BLaER1 (cell line): ENCODE measurements at regions not wholly inside any gene's neighbourhood (a gene's known extent, or its start where the extent isn't known, plus 50 kb on each side); places are given as distances from the start of the nearest gene placed in this dataset.

ENCODE experiments used
- H3K27ac ChIP-seq: shearing (Covaris generic); formaldehyde crosslinking; 2 replicates; pipeline ENCODE4 v1.8.1; 2022
- H3K27me3 ChIP-seq: shearing (Covaris generic); formaldehyde crosslinking; 2 replicates; pipeline ENCODE4 v1.8.1; 2022
- H3K36me3 ChIP-seq: shearing (Covaris generic); formaldehyde crosslinking; 2 replicates; pipeline ENCODE4 v1.8.1; 2022
- H3K4me1 ChIP-seq: shearing (Covaris generic); formaldehyde crosslinking; 2 replicates; pipeline ENCODE4 v1.8.1; 2022
- H3K4me2 ChIP-seq: shearing (Covaris generic); formaldehyde crosslinking; 2 replicates; pipeline ENCODE4 v1.8.1; 2022
- H3K4me3 ChIP-seq: shearing (Covaris generic); formaldehyde crosslinking; 2 replicates; pipeline ENCODE4 v1.8.1; 2022
- H3K9ac ChIP-seq: shearing (Covaris generic); formaldehyde crosslinking; 2 replicates; pipeline ENCODE4 v1.8.1; 2022
- H3K9me3 ChIP-seq: shearing (Covaris generic); formaldehyde crosslinking; 2 replicates; pipeline ENCODE4 v1.8.1; 2022
- H4K20me1 ChIP-seq: shearing (Covaris generic); formaldehyde crosslinking; 2 replicates; pipeline ENCODE4 v1.8.1; 2022
- Cebpa-rat ChIP-seq: shearing (Covaris generic); IDR thresholded peaks from 2 replicates; pipeline ENCODE4 v1.8.1; 2022

DNA sequence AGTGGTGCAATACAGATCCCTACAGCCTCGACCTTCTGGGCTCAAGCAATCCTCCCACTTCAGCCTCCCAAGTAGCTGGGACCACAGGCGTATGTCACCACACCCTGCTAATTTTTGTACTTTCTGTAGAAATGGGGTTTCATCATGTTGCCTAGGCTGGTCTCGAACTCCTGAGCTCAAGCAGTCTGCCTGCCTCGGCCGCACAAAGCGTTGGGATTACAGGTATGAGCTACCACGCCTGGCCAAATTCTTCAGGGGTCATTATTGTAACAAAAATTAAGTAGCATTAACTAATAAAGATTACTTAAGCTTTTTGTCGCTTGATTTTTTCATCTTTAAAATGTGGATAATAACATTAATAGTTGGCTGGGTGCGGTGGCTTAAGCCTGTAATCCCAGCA lies 195.3 kb upstream of the IER5L start:
- Histone ChIP-seq H3K36me3 (no peaks in the 10 kb centered on the region), H3K27me3 (peaks cover 15% of the 10 kb centered on the region), H4K20me1 (no peaks in the 10 kb centered on the region), H3K4me3 (no peak overlapping the region), H3K9ac (no peak overlapping the region), H3K9me3 (peaks cover 37% of the 10 kb centered on the region), H3K27ac (no peak overlapping the region), H3K4me2 (no peak overlapping the region), H3K4me1 (peaks cover 14% of the 10 kb centered on the region)
- TF ChIP-seq Cebpa-rat = no peak

GRCh38 chr9:129370770-129371169 lies 192.7 kb upstream of the IER5L start:
- H3K9ac ChIP-seq = no peak overlapping the region
- H3K36me3 ChIP-seq = no peaks in the 10 kb centered on the region
- no peaks in the 10 kb centered on the region for H4K20me1 ChIP-seq
- no peaks in the 10 kb centered on the region for H3K27me3 ChIP-seq
- no peak overlapping the region for H3K4me2 ChIP-seq
- TF ChIP-seq Cebpa-rat = no peak
- no peak overlapping the region for H3K27ac ChIP-seq
- H3K4me1 ChIP-seq = peaks cover 17% of the 10 kb centered on the region
- no peak overlapping the region for H3K4me3 ChIP-seq
- peaks cover 37% of the 10 kb centered on the region for H3K9me3 ChIP-seq

DNA sequence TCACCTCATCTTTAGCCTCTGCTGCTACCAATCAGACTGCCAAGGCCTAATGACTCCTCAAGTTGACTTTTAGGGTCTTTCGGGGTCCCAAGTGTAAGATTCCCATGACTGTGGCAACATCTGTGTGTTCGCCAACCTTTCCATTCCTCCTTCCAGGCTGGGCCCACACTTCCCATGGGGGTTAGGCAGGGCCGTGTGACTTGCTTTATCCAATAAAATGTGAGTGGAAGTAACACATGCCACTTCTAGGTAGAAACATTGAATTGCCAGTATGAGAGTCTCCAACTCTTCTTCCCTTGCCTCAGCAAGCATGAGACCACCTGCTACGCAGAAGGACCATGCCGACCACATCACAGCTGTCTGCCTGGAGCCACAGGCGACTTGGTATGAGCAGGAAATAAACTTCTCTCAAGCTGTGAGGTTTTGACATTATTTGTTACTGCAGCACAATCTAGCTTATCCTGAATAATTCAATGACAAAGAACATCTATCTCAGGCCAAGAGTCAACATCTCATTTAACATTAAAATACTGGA lies 190.4 kb upstream of the IER5L start:
- TF ChIP-seq Cebpa-rat = no peak
- no peaks in the 10 kb centered on the region for H4K20me1 ChIP-seq
- no peaks in the 10 kb centered on the region for H3K27me3 ChIP-seq
- no peak overlapping the region for H3K4me3 ChIP-seq
- H3K4me2 ChIP-seq = peak overlapping the region; percentile 37
- H3K4me1 ChIP-seq = peaks cover 40% of the 10 kb centered on the region
- H3K27ac ChIP-seq = no peak overlapping the region
- no peaks in the 10 kb centered on the region for H3K36me3 ChIP-seq
- peaks cover 29% of the 10 kb centered on the region for H3K9me3 ChIP-seq
- no peak overlapping the region for H3K9ac ChIP-seq

DNA sequence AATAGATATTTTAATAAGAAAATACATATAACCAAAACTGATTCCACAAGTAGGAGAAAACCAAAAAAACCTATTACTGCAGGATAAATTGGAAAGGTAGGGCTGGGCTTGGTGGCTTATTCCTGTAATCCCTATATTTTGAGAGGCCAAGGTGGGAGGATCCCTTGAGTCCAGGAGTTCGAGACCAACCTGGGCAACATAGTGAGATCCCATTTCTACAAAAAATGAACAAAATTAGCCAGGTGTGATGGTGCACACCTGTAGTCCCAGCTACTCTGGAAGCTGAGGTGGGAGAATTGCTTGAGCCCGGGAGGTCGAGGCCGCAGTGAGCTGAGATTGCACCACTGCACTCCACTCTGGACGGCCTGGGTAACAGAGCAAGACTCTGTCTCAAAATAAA lies 189.2 kb upstream of the IER5L start:
- H3K9me3 ChIP-seq = peaks cover 29% of the 10 kb centered on the region
- H3K36me3 ChIP-seq = no peaks in the 10 kb centered on the region
- no peaks in the 10 kb centered on the region for H4K20me1 ChIP-seq
- H3K27me3 ChIP-seq = no peaks in the 10 kb centered on the region
- TF ChIP-seq Cebpa-rat = no peak
- peaks cover 52% of the 10 kb centered on the region for H3K4me1 ChIP-seq
- no peak overlapping the region for H3K4me3 ChIP-seq
- H3K27ac ChIP-seq = no peak overlapping the region
- H3K9ac ChIP-seq = no peak overlapping the region
- H3K4me2 ChIP-seq = no peak overlapping the region

DNA sequence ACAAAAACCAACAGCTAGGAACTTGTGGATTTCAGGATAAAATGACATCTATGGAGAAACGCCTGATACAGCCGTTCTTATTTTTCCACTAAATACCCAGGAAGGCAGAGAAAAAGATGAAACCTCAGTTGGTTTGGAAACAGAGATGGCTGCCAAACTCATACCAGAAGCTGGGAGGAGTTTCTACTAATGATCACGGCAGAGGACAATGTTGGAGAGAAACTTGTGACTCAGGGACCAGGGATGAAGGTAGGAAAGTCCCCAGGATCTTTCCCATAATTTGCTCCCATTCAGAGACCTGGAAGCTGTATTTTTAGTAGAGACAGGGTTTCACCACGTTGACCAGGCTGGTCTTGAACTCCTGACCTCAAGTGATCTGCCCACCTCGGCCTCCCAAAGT lies 187.1 kb upstream of the IER5L start:
- Histone ChIP-seq H3K36me3 (no peaks in the 10 kb centered on the region), H3K27ac (no peak overlapping the region), H3K9ac (no peak overlapping the region), H3K4me1 (peaks cover 73% of the 10 kb centered on the region), H3K27me3 (no peaks in the 10 kb centered on the region), H4K20me1 (no peaks in the 10 kb centered on the region), H3K9me3 (peaks cover 17% of the 10 kb centered on the region), H3K4me2 (peak overlapping the region; percentile 70), H3K4me3 (no peak overlapping the region)
- no peak for TF ChIP-seq Cebpa-rat

GRCh38 chr9:129363216-129363873 lies 185.3 kb upstream of the IER5L start:
- no peaks in the 10 kb centered on the region for H4K20me1 ChIP-seq
- H3K27ac ChIP-seq = peak overlapping the region; percentile 59
- TF ChIP-seq Cebpa-rat = peak; percentile 32; the same call in 1 of the 2 replicates
- peaks cover 76% of the 10 kb centered on the region for H3K4me1 ChIP-seq
- H3K9me3 ChIP-seq = no peaks in the 10 kb centered on the region
- H3K4me2 ChIP-seq = peak overlapping the region; percentile 70
- H3K36me3 ChIP-seq = no peaks in the 10 kb centered on the region
- H3K27me3 ChIP-seq = no peaks in the 10 kb centered on the region
- peak overlapping the region; percentile 19; the same call in 1 of the 2 replicates for H3K9ac ChIP-seq
- no peak overlapping the region for H3K4me3 ChIP-seq

DNA sequence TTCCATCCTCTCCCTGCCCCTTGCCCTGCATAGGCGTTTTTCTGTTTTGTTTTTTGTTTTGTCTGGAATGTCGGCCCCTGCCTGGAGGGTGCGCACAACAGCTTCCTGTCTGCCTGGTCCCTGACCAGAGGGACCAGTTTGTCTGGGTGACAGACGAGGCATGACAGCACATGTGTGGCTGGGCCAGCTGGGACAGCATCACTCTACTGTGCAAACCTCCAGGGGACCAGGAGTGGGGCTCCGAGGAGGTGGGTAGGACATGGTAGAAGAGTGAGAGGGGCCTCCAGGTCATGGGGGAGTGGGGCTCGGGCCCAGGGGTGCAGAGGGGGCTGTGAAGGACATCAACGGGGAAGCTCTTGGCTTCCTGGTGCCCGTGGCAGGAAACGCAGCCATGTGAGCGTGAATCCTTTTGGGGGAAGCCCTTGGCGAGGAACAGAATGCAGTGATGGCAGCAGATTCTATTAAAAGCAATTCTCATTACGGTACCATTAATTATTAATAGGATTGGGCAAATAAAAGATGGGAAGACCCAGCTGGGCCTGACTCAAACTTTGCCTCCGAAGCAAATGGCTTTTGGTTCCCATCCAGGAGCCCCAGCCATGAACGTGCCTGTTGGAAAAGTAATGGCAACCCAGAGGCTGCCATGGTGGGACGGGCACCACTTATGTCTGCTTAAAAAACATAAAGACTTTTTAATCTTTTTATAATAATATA lies 184.4 kb upstream of the IER5L start:
- H3K4me3 ChIP-seq = peak overlapping the region; percentile 21; the same call in 1 of the 2 replicates
- peak overlapping the region; percentile 87 for H3K4me2 ChIP-seq
- H3K36me3 ChIP-seq = no peaks in the 10 kb centered on the region
- no peaks in the 10 kb centered on the region for H3K27me3 ChIP-seq
- no peaks in the 10 kb centered on the region for H4K20me1 ChIP-seq
- peaks cover 78% of the 10 kb centered on the region for H3K4me1 ChIP-seq
- H3K27ac ChIP-seq = peak overlapping the region; percentile 67
- TF ChIP-seq Cebpa-rat = no peak
- no peaks in the 10 kb centered on the region for H3K9me3 ChIP-seq
- peak overlapping the region; percentile 36; the same call in 1 of the 2 replicates for H3K9ac ChIP-seq

DNA sequence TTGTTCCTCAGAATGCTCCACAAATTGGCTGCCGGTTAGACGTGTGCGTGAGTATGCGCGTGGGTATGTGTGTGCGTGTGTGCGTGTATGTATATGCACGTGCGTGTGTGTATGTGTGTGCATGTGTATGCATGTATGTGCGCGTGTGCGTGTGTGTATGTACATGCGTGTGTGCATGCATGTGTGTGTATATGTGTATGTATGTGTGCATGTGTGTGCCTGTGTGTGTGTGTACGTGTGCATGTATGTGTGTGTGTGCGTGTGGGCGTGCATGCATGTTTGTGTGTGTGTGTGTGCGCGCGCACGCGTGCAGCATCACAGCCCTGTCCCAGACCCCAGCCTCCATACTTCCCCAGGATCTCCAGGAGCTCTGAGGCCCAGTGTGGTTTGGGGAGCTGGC lies 183.1 kb upstream of the IER5L start:
- no peaks in the 10 kb centered on the region for H3K36me3 ChIP-seq
- no peak for TF ChIP-seq Cebpa-rat
- peak overlapping the region; percentile 87 for H3K4me2 ChIP-seq
- H4K20me1 ChIP-seq = no peaks in the 10 kb centered on the region
- H3K9me3 ChIP-seq = 0 out of 2 replicates have a peak, but pooled peaks cover 1% of the 10 kb centered on the region
- peaks cover 91% of the 10 kb centered on the region for H3K4me1 ChIP-seq
- H3K27ac ChIP-seq = no peak overlapping the region; the same call in 1 of the 2 replicates
- no peak overlapping the region for H3K9ac ChIP-seq
- no peak overlapping the region for H3K4me3 ChIP-seq
- H3K27me3 ChIP-seq = no peaks in the 10 kb centered on the region

DNA sequence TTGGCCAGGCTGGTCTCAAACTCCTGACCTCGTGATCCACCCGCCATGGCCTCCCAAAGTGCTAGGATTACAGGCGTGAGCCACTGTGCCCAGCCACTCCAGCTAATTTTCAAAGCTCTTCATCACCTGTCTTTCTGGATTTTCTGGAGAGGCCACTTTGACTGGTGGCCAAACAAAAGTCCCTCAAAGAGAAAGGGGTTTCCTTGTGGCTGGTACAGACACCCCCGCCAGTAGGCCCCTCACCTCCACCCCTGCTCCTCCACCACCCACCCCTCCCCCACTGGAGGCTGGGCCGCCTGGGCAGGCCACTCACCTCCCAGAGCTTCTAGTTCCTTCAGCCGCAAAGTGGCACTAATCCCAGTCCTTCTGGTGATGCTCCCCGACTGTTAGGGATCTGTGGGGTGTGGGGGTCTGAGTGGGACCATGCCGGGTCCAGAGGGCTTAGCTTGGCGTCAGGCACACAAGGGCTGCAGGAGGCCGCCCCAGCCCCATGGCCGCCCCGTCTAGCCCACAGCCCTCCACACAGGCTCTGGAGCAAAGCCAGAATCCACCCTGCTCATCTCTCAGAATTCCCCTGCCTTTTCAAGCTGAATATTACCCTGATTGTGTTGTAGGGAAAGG lies 182.0 kb upstream of the IER5L start:
- Histone ChIP-seq H3K9ac (no peak overlapping the region), H4K20me1 (no peaks in the 10 kb centered on the region), H3K4me3 (no peak overlapping the region), H3K9me3 (peaks cover 13% of the 10 kb centered on the region), H3K4me1 (peaks cover 82% of the 10 kb centered on the region), H3K4me2 (no peak overlapping the region), H3K36me3 (peaks cover 4% of the 10 kb centered on the region; the same call in 1 of the 2 replicates), H3K27me3 (no peaks in the 10 kb centered on the region), H3K27ac (no peak overlapping the region)
- no peak for TF ChIP-seq Cebpa-rat
